B cell (primary cell): ENCODE measurements at regions not wholly inside any gene's neighbourhood (a gene's known extent, or its start where the extent isn't known, plus 50 kb on each side); places are given as distances from the start of the nearest gene placed in this dataset.

Source experiments
- ATAC-seq: fragments of 200-7000 bp; cut with Tn5 transposase; one replicate; pipeline ENCODE4 v1.10.0; 2021; ENCODE audit warnings: low read depth, mild to moderate bottlenecking, moderate number of reproducible peaks, moderate library complexity
- CTCF ChIA-PET: fragments of 350-600 bp; sonication (Branson Sonifier 250); formaldehyde crosslinking; loops from one replicate; lab custom pipeline; 2021; ENCODE audit warnings: antibody characterized with exemption, inconsistent platforms; lab: Charles Lee
- POLR2A ChIA-PET: fragments of 350-600 bp; sonication (Branson Sonifier 250); formaldehyde crosslinking; loops from one replicate; lab custom pipeline; 2021; ENCODE audit warnings: antibody characterized with exemption; lab: Charles Lee
- DNase-seq: peaks from one replicate; pipeline ENCODE4 v3.0.0; 2013
- H2AFZ ChIP-seq: 2 replicates; pipeline ENCODE4 v1.6.1; 2012; ENCODE audit warnings: mild to moderate bottlenecking, low read depth, low read length; ENCODE audit not compliant: insufficient read depth, poor library complexity, severe bottlenecking
- H3K27ac ChIP-seq, 2 donors: 1 replicate in 1 of 2; 2 replicates in 1 of 2; pipeline ENCODE4 v1.5.1; 2012 to 2013; ENCODE audit warnings: low read length in 2 of 2, mild to moderate bottlenecking in 2 of 2, moderate library complexity in 1 of 2
- H3K27me3 ChIP-seq, 4 experiments: fragments of 200-600 bp in 1 of 4; sonication (generic) in 1 of 4; replicated peaks in 1 of 4; 1 replicate in 2 of 4; 2 replicates in 2 of 4; pipeline versions ENCODE4 v1.6.1 to v1.7.0; 2013 to 2016; ENCODE audit warnings: low read length in 3 of 4, mild to moderate bottlenecking in 2 of 4, mixed read lengths in 1 of 4, moderate library complexity in 1 of 4; ENCODE audit not compliant: insufficient read depth in 4 of 4, control insufficient read depth in 3 of 4; ENCODE audit errors: control extremely low read depth in 1 of 4
- H3K36me3 ChIP-seq, 2 experiments: replicated peaks in 1 of 2; 1 replicate in 1 of 2; 2 replicates in 1 of 2; pipeline versions ENCODE4 v1.6.1 to v1.7.1; 2013; ENCODE audit warnings: low read length in 1 of 2; ENCODE audit not compliant: insufficient read depth in 2 of 2, control insufficient read depth in 1 of 2; ENCODE audit errors: control extremely low read depth in 1 of 2, extremely low read depth in 1 of 2
- H3K4me1 ChIP-seq, 2 donors: fragments of 200-600 bp in 1 of 2; sonication (generic) in 1 of 2; 1 replicate in 1 of 2; 2 replicates in 1 of 2; pipeline versions ENCODE4 v1.5.1 to v1.6.1; 2013 to 2017; ENCODE audit warnings: low read length in 2 of 2; ENCODE audit not compliant: control insufficient read depth in 2 of 2, insufficient read depth in 2 of 2
- H3K4me2 ChIP-seq: replicated peaks from 2 replicates; pipeline ENCODE3; 2012; ENCODE audit warnings: mild to moderate bottlenecking, low read depth, low read length; ENCODE audit not compliant: poor library complexity, severe bottlenecking
- H3K4me3 ChIP-seq, 5 experiments: fragments of 200-600 bp in 1 of 5; sonication (generic) in 1 of 5; 1 replicate in 3 of 5; 2 replicates in 2 of 5; pipeline versions ENCODE4 v1.5.1 to v1.7.0; 2011 to 2016; ENCODE audit warnings: low read length in 4 of 5, mild to moderate bottlenecking in 4 of 5, low read depth in 2 of 5, control low read depth in 1 of 5, moderate library complexity in 1 of 5; ENCODE audit not compliant: insufficient read depth in 1 of 5; ENCODE audit errors: control extremely low read depth in 1 of 5, extremely low read depth in 1 of 5
- H3K79me2 ChIP-seq: fragments of 200-600 bp; sonication (generic); one replicate; pipeline ENCODE4 v1.6.0; 2016; ENCODE audit warnings: low read length; ENCODE audit not compliant: control insufficient read depth, insufficient read depth
- H3K9ac ChIP-seq: fragments of 200-600 bp; sonication (generic); 2 replicates; pipeline ENCODE4 v1.6.1; 2017; ENCODE audit warnings: mild to moderate bottlenecking, low read length, moderate library complexity
- H3K9me3 ChIP-seq, 3 donors: one replicate each; pipeline versions ENCODE4 v1.6.1 to v1.7.1; 2013; ENCODE audit warnings: low read length in 2 of 3; ENCODE audit not compliant: control insufficient read depth in 2 of 3, insufficient read depth in 1 of 3; ENCODE audit errors: control extremely low read depth in 1 of 3
- H4K20me1 ChIP-seq: 2 replicates; pipeline ENCODE4 v1.6.0; 2012; ENCODE audit warnings: mild to moderate bottlenecking, low read length; ENCODE audit not compliant: insufficient read depth, control insufficient read depth, poor library complexity, severe bottlenecking
- H3K27ac Mint-ChIP-seq: one replicate; pipeline ENCODE4 v1.8.0; 2021; ENCODE audit warnings: mixed read lengths
- H3K27me3 Mint-ChIP-seq: one replicate; pipeline ENCODE4 v1.8.0; 2021; ENCODE audit warnings: mixed read lengths
- H3K4me1 Mint-ChIP-seq: one replicate; pipeline ENCODE4 v1.8.0; 2021; ENCODE audit warnings: mixed read lengths
- H3K4me3 Mint-ChIP-seq: one replicate; pipeline ENCODE4 v1.8.0; 2021; ENCODE audit warnings: mixed read lengths
- H3K9me3 Mint-ChIP-seq: one replicate; pipeline ENCODE4 v1.8.0; 2022; ENCODE audit warnings: mixed read lengths; ENCODE audit not compliant: insufficient read depth
- EZH2 ChIP-seq: IDR thresholded peaks from 2 replicates; pipeline ENCODE4 v1.6.1; 2012; ENCODE audit warnings: borderline replicate concordance, low read depth, mild to moderate bottlenecking, moderate library complexity, low read length; ENCODE audit not compliant: insufficient read depth, poor library complexity, severe bottlenecking
- WGBS: methylation state at CpG from one replicate; pipeline ENCODE4 v1.1.5; 2013; ENCODE audit warnings: missing lambda C conversion rate; ENCODE audit not compliant: insufficient coverage; 5-methylcytosine and 5-hydroxymethylcytosine counted together
- intact Hi-C: fragments of 100-400 bp; cut with micrococcal nuclease; formaldehyde crosslinking; loops from one replicate; pipeline ENCODE4 v1.10.0; 2022
- TF ChIP-seq, protein P1 (sequence below): fragments of 200-600 bp; IDR thresholded peaks from one replicate; pipeline ENCODE4 v1.8.0; 2022; ENCODE audit warnings: antibody characterized with exemption, mild to moderate bottlenecking

DNA sequence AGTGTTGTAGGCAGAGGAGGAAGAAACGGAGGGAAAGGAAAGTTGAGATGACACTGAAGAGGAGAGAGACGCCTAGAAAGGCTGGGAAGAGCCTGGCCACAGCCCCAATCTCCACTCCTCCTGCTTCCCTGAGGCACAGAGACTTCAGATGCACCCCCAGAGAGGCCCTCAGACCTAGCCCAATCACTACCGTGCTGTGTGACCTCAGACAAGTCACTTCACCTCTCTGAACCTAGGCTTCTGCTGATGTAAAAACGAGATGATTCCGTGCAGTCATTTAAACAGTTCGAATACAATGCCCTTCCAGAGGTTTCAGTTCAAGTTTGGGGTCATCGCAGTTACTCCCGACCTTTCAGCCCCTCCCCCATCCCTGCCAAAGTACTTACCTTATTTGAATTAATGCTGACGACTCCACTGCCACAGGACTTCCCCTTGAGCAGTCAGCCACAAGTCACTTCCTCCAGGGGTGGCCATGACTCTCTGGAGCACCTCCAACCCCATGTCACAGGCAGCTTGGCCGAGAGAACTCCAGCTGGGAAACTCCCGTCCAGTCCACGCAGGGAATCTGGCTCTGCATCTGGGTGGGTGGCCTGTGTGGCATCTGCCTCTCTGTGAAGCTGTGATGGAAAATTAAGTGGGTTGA lies 105.2 kb upstream of the ID2 start:
- CTCF ChIA-PET = no interaction called here
- Histone ChIP-seq H3K36me3 (no peaks in the 10 kb centered on the region), H3K27me3 (peaks cover 0 to 59% (median 18%) of the 10 kb centered on the region in 4 experiments), H3K9me3 (peaks cover 0 to 45% (median 6%) of the 10 kb centered on the region in 3 donors), H4K20me1 (no peaks in the 10 kb centered on the region), H3K27ac (no peak overlapping the region), H2AFZ (no peak overlapping the region), H3K4me1 (peaks cover 52 to 77% of the 10 kb centered on the region in 2 donors), H3K9ac (no peak overlapping the region), H3K4me3 (no peak overlapping the region), H3K4me2 (peak overlapping the region; percentile 60), H3K79me2 (no peaks in the 10 kb centered on the region)
- POLR2A ChIA-PET = interaction anchor here (0.6 to 0.7 kb wide), 2 partner anchors 103 to 169 kb away, joined by 4 read pairs; no protein-coding TSS in a partner anchor
- Mint-ChIP-seq H3K27me3 (peaks cover 53% of the 10 kb centered on the region), H3K27ac (peak overlapping the region; percentile 29), H3K9me3 (peaks cover 4% of the 10 kb centered on the region), H3K4me3 (peak overlapping the region; percentile 57), H3K4me1 (peaks cover 74% of the 10 kb centered on the region)
- 38% methylated on average over 7 of the region's 12 CpGs for WGBS
- intact Hi-C loops = loop anchor here (5.0 kb wide), 1 partner anchor 34 kb away; no protein-coding TSS in a partner anchor
- ATAC-seq = peak; percentile 44
- DNase-seq = peak; percentile 74
- TF ChIP-seq, protein P1, sequence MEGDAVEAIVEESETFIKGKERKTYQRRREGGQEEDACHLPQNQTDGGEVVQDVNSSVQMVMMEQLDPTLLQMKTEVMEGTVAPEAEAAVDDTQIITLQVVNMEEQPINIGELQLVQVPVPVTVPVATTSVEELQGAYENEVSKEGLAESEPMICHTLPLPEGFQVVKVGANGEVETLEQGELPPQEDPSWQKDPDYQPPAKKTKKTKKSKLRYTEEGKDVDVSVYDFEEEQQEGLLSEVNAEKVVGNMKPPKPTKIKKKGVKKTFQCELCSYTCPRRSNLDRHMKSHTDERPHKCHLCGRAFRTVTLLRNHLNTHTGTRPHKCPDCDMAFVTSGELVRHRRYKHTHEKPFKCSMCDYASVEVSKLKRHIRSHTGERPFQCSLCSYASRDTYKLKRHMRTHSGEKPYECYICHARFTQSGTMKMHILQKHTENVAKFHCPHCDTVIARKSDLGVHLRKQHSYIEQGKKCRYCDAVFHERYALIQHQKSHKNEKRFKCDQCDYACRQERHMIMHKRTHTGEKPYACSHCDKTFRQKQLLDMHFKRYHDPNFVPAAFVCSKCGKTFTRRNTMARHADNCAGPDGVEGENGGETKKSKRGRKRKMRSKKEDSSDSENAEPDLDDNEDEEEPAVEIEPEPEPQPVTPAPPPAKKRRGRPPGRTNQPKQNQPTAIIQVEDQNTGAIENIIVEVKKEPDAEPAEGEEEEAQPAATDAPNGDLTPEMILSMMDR = no peak
- TF ChIP-seq EZH2 = no peak

DNA sequence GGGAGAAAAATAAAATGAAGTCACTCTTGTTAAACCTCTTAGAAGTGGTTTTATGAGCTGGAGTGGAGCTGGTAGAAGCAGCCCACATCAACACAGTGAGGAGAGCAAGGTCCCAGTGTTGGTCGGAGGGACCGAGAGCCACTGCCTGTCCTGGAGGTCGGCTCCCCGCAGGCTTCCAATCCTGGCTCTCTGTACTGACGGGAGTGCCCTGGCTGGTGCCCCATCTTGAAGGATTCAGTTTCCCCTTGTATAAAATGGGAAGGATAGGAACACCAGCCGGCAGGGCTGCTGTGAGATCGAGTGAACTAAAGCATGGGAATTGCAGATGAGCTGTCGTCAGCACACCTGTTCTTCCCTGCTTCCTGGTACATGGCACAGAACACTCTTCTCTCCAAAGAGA lies 104.3 kb upstream of the ID2 start:
- Histone ChIP-seq H3K27me3 (peaks cover 0 to 52% (median 18%) of the 10 kb centered on the region in 4 experiments), H2AFZ (no peak overlapping the region), H4K20me1 (no peaks in the 10 kb centered on the region), H3K4me1 (peaks cover 52 to 72% of the 10 kb centered on the region in 2 donors), H3K4me2 (no peak overlapping the region), H3K9me3 (peaks cover 0 to 45% (median 6%) of the 10 kb centered on the region in 3 donors), H3K4me3 (no peak overlapping the region), H3K9ac (no peak overlapping the region), H3K79me2 (no peaks in the 10 kb centered on the region), H3K27ac (no peak overlapping the region), H3K36me3 (no peaks in the 10 kb centered on the region)
- peaks cover 4% of the 10 kb centered on the region for H3K9me3 Mint-ChIP-seq
- intact Hi-C loops = loop anchor here (5.0 kb wide), 1 partner anchor 35 kb away; no protein-coding TSS in a partner anchor
- no peak for ATAC-seq
- H3K4me1 Mint-ChIP-seq = peaks cover 74% of the 10 kb centered on the region
- no peak overlapping the region for H3K4me3 Mint-ChIP-seq
- H3K27me3 Mint-ChIP-seq = peaks cover 47% of the 10 kb centered on the region
- ChIA-PET CTCF (no interaction called here), POLR2A (no interaction called here)
- no peak for TF ChIP-seq EZH2
- TF ChIP-seq, protein P1 = no peak
- 79% methylated on average over 5 of the region's 8 CpGs for WGBS
- DNase-seq = no peak
- H3K27ac Mint-ChIP-seq = no peak overlapping the region
